Stimulated activated naive CD8-positive, alpha-beta T cell treated with anti-CD3 and anti-CD28 coated beads, Interleukin-15, Interleukin-2, amounts not matched to agents 100 U/mL and 50 U/mL, for 24 hours (primary cell): ENCODE measurements at regions not wholly inside any gene's neighbourhood (a gene's known extent, or its start where the extent isn't known, plus 50 kb on each side); places are given as distances from the start of the nearest gene placed in this dataset.

Experiments
- ATAC-seq: fragments of 150-1000 bp; cut with Tn5 transposase; one replicate; pipeline ENCODE4 v1.10.0; 2021
- DNase-seq: peaks from one replicate; pipeline ENCODE4 v3.0.0; 2021

- ATAC-seq: no peak
- no peak for DNase-seq
These were observed 922.6 kb upstream of the SLIT2 start for GRCh38 chr4:19329077-19329476.

GRCh38 chr4:19327364-19327763, 924.3 kb upstream of the SLIT2 start:
- ATAC-seq: no peak
- no peak for DNase-seq

- DNase-seq (no peak), ATAC-seq (no peak)
These were observed 927.5 kb upstream of the SLIT2 start for GRCh38 chr4:19324184-19324583.

- ATAC-seq (no peak), DNase-seq (no peak)
These were observed 932.1 kb upstream of the SLIT2 start for GRCh38 chr4:19319607-19320006.

- DNase-seq (no peak), ATAC-seq (no peak)
These were observed 934.3 kb upstream of the SLIT2 start for GRCh38 chr4:19317377-19317776.

GRCh38 chr4:19314116-19314515, 937.6 kb upstream of the SLIT2 start:
- DNase-seq: no peak
- no peak for ATAC-seq

- no peak for DNase-seq
These were observed 942.3 kb upstream of the SLIT2 start for GRCh38 chr4:19309378-19309777.

GRCh38 chr4:19304028-19304427, 947.7 kb upstream of the SLIT2 start:
- no peak for DNase-seq
- no peak for ATAC-seq

More at GRCh38 chr4:19309378-19309777, 942.3 kb upstream of the SLIT2 start:
- ATAC-seq: no peak

GRCh38 chr4:19301527-19301926, 950.2 kb upstream of the SLIT2 start:
- DNase-seq (no peak), ATAC-seq (no peak)

- ATAC-seq (no peak), DNase-seq (no peak)
These were observed 951.5 kb upstream of the SLIT2 start for GRCh38 chr4:19300213-19300612.

GRCh38 chr4:19298998-19299397, 952.7 kb upstream of the SLIT2 start:
- DNase-seq: no peak
- no peak for ATAC-seq

GRCh38 chr4:19293781-19294180, 957.9 kb upstream of the SLIT2 start:
- no peak for ATAC-seq
- no peak for DNase-seq

GRCh38 chr4:19293080-19293479, 958.6 kb upstream of the SLIT2 start:
- DNase-seq: no peak
- ATAC-seq: no peak

GRCh38 chr4:19286924-19287323, 964.8 kb upstream of the SLIT2 start:
- DNase-seq (no peak), ATAC-seq (no peak)

GRCh38 chr4:19285146-19285545, 966.6 kb upstream of the SLIT2 start:
- ATAC-seq (no peak), DNase-seq (no peak)

- ATAC-seq: no peak
- DNase-seq: no peak
These were observed 973.0 kb upstream of the SLIT2 start for GRCh38 chr4:19278665-19279064.

GRCh38 chr4:19266566-19266965, 985.1 kb upstream of the SLIT2 start:
- no peak for DNase-seq
- ATAC-seq: no peak

GRCh38 chr4:19262467-19262866, 989.2 kb upstream of the SLIT2 start:
- DNase-seq: no peak
- no peak for ATAC-seq

- DNase-seq (no peak), ATAC-seq (no peak)
These were observed 991.4 kb upstream of the SLIT2 start for GRCh38 chr4:19260346-19260745.

- ATAC-seq: no peak
- DNase-seq: no peak
These were observed 991.8 kb upstream of the SLIT2 start for GRCh38 chr4:19259920-19260319.

- ATAC-seq (no peak), DNase-seq (no peak)
These were observed 994.9 kb upstream of the SLIT2 start for GRCh38 chr4:19256823-19257222.

- DNase-seq: no peak
- ATAC-seq: no peak
These were observed 997.2 kb upstream of the SLIT2 start for GRCh38 chr4:19254486-19254885.

- no peak for ATAC-seq
- DNase-seq: no peak
These were observed 1003.7 kb upstream of the SLIT2 start for GRCh38 chr4:19248023-19248422.

- ATAC-seq (no peak), DNase-seq (no peak)
These were observed 1009.8 kb upstream of the SLIT2 start for GRCh38 chr4:19241895-19242294.

GRCh38 chr4:19239565-19239964, 1012.1 kb upstream of the SLIT2 start:
- DNase-seq (no peak), ATAC-seq (no peak)
